ENCODE measurements at regions not wholly inside any gene's neighbourhood (a gene's known extent, or its start where the extent isn't known, plus 50 kb on each side); places are given as distances from the start of the nearest gene placed in this dataset.

- TF ChIP-seq, protein P1, sequence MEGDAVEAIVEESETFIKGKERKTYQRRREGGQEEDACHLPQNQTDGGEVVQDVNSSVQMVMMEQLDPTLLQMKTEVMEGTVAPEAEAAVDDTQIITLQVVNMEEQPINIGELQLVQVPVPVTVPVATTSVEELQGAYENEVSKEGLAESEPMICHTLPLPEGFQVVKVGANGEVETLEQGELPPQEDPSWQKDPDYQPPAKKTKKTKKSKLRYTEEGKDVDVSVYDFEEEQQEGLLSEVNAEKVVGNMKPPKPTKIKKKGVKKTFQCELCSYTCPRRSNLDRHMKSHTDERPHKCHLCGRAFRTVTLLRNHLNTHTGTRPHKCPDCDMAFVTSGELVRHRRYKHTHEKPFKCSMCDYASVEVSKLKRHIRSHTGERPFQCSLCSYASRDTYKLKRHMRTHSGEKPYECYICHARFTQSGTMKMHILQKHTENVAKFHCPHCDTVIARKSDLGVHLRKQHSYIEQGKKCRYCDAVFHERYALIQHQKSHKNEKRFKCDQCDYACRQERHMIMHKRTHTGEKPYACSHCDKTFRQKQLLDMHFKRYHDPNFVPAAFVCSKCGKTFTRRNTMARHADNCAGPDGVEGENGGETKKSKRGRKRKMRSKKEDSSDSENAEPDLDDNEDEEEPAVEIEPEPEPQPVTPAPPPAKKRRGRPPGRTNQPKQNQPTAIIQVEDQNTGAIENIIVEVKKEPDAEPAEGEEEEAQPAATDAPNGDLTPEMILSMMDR (conservative IDR thresholded peaks at IDR 0.05; ENCODE audit: low read depth, low read length), result no peak
- TF ChIP-seq EZH2 (IDR thresholded peaks at IDR 0.05; ENCODE audit: borderline replicate concordance, low read depth, low read length, poor library complexity, severe bottlenecking), result no peak
- DNase-seq (ENCODE audit: low spot score), result no peak
- Histone ChIP-seq H3K27ac (ENCODE audit: low read depth, low read length, poor library complexity, severe bottlenecking) (no peak overlapping the region), H3K4me3 (ENCODE audit: low read depth, low read length, poor library complexity, severe bottlenecking) (no peak overlapping the region), H3K4me1 (ENCODE audit: insufficient read depth, low read length, poor library complexity, severe bottlenecking) (no peaks in the 10 kb centered on the region), H3K36me3 (ENCODE audit: insufficient read depth, low read length, poor library complexity, severe bottlenecking) (no peaks in the 10 kb centered on the region), H3K27me3 (replicated peaks; ENCODE audit: insufficient read depth, low read depth, low read length, poor library complexity) (no peaks in the 10 kb centered on the region), H3K9me3 (ENCODE audit: low read depth, low read length, poor library complexity, severe bottlenecking) (peaks cover 5% of the 10 kb centered on the region)
- intact Hi-C loops (cut with micrococcal nuclease; ENCODE audit: unreplicated experiment), result no loop called here
- POLR2A ChIA-PET (ENCODE audit: low non-redundant PET), result no interaction called here
- BruUV-seq (replicated peaks), result no TSS peak
- CTCF ChIA-PET, result no interaction called here
Measured at GRCh38 chr1:105208581-105208980, 1458.9 kb downstream of the AMY1C start.

- TF ChIP-seq, protein P1 (conservative IDR thresholded peaks at IDR 0.05; ENCODE audit: low read depth, low read length), result no peak
- TF ChIP-seq EZH2 (IDR thresholded peaks at IDR 0.05; ENCODE audit: borderline replicate concordance, low read depth, low read length, poor library complexity, severe bottlenecking), result no peak
- Histone ChIP-seq H3K27me3 (replicated peaks; ENCODE audit: insufficient read depth, low read depth, low read length, poor library complexity) (no peaks in the 10 kb centered on the region), H3K36me3 (ENCODE audit: insufficient read depth, low read length, poor library complexity, severe bottlenecking) (no peaks in the 10 kb centered on the region), H3K27ac (ENCODE audit: low read depth, low read length, poor library complexity, severe bottlenecking) (no peak overlapping the region), H3K9me3 (ENCODE audit: low read depth, low read length, poor library complexity, severe bottlenecking) (peaks cover 5% of the 10 kb centered on the region), H3K4me1 (ENCODE audit: insufficient read depth, low read length, poor library complexity, severe bottlenecking) (no peaks in the 10 kb centered on the region), H3K4me3 (ENCODE audit: low read depth, low read length, poor library complexity, severe bottlenecking) (no peak overlapping the region)
- ChIA-PET POLR2A (ENCODE audit: low non-redundant PET) (no interaction called here), CTCF (no interaction called here)
- no peak for DNase-seq (ENCODE audit: low spot score)
- BruUV-seq (replicated peaks), result no TSS peak
- intact Hi-C loops (cut with micrococcal nuclease; ENCODE audit: unreplicated experiment), result no loop called here
Measured at GRCh38 chr1:105210747-105211146, 1461.0 kb downstream of the AMY1C start.

- Histone ChIP-seq H3K36me3 (ENCODE audit: insufficient read depth, low read length, poor library complexity, severe bottlenecking) (no peaks in the 10 kb centered on the region), H3K27ac (ENCODE audit: low read depth, low read length, poor library complexity, severe bottlenecking) (no peak overlapping the region), H3K9me3 (ENCODE audit: low read depth, low read length, poor library complexity, severe bottlenecking) (no peaks in the 10 kb centered on the region), H3K4me3 (ENCODE audit: low read depth, low read length, poor library complexity, severe bottlenecking) (no peak overlapping the region), H3K27me3 (replicated peaks; ENCODE audit: insufficient read depth, low read depth, low read length, poor library complexity) (no peaks in the 10 kb centered on the region), H3K4me1 (ENCODE audit: insufficient read depth, low read length, poor library complexity, severe bottlenecking) (no peaks in the 10 kb centered on the region)
- ChIA-PET CTCF (no interaction called here), POLR2A (ENCODE audit: low non-redundant PET) (no interaction called here)
- intact Hi-C loops (cut with micrococcal nuclease; ENCODE audit: unreplicated experiment), result no loop called here
- no peak for DNase-seq (ENCODE audit: low spot score)
- TF ChIP-seq EZH2 (IDR thresholded peaks at IDR 0.05; ENCODE audit: borderline replicate concordance, low read depth, low read length, poor library complexity, severe bottlenecking), result no peak
- TF ChIP-seq, protein P1 (conservative IDR thresholded peaks at IDR 0.05; ENCODE audit: low read depth, low read length), result no peak
- BruUV-seq (replicated peaks), result no TSS peak
Measured at GRCh38 chr1:105231378-105231777, 1481.7 kb downstream of the AMY1C start.

All from A673 (cell line).